HepG2 (cell line): ENCODE measurements at regions not wholly inside any gene's neighbourhood (a gene's known extent, or its start where the extent isn't known, plus 50 kb on each side); places are given as distances from the start of the nearest gene placed in this dataset.

ENCODE experiments used
- CBX2 ChIP-seq, 2 experiments: fragments of 200-600 bp in 1 of 2; sonication (generic); formaldehyde crosslinking in 1 of 2; IDR thresholded peaks; 2 replicates each; pipeline versions ENCODE4 v1.7.0 to v1.8.1; 2018 to 2022; ENCODE audit warnings: low read depth in 2 of 2, low read length in 1 of 2, mild to moderate bottlenecking in 1 of 2, missing genetic modification reagents in 1 of 2
- DNMT1 ChIP-seq: sonication (generic); formaldehyde crosslinking; IDR thresholded peaks from 2 replicates; pipeline ENCODE4 v1.5.1; 2020; ENCODE audit warnings: mild to moderate bottlenecking, missing genetic modification reagents

DNA sequence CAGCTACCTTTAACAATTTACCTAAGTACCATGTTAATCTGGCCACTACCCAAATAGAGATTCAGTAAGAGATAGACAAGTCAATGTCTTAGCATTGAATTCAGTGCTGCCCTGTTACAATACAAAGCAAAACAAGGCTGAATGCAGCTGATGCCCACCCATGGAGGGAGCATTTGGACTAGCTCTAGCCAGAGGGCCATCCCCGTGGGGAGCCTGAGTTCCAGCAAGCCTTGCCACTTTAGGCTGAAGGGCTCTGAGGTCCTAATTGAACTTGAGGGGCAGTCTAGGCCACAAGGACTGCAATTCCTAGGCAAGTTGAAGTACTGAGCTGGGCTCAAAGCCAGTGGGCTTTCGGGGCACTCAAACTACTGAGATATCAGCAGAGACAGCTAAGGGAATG, 265.9 kb downstream of the EFHB start:
- TF ChIP-seq DNMT1 (no peak), CBX2 (IDR thresholded peaks at IDR 0.05; ENCODE audit: low read depth, low read length) (no peak), CBX2 (CRISPR knock-in tag; IDR thresholded peaks at IDR 0.05; ENCODE audit: low read depth) (no peak)
